GM21619 (cell line): ENCODE measurements at regions not wholly inside any gene's neighbourhood (a gene's known extent, or its start where the extent isn't known, plus 50 kb on each side); places are given as distances from the start of the nearest gene placed in this dataset.
A peak's percentile ranks its signal among the peaks of the same experiment; 100 is the strongest.
"Not testable (repeated sequence)": the region's sequence is repeated elsewhere in the genome, so short reads cannot be mapped to it uniquely, and the experiment has no call there.

Source experiments
- ATAC-seq: cut with Tn5 transposase; IDR thresholded peaks from one replicate; pipeline ENCODE4 v1.9.1; 2021; ENCODE audit not compliant: unreplicated experiment

- not testable (repeated sequence) for ATAC-seq
Observed at GRCh38 chr15:20625469-20625868, 83.9 kb upstream of the GOLGA6L6 start.

GRCh38 chr15:20624085-20624484 is 82.5 kb upstream of the GOLGA6L6 start:
- not testable (repeated sequence) for ATAC-seq

- peak; percentile 74 for ATAC-seq
Observed at GRCh38 chr15:20622117-20622516, 80.5 kb upstream of the GOLGA6L6 start.

GRCh38 chr15:20614549-20614948 is 72.9 kb upstream of the GOLGA6L6 start:
- not testable (repeated sequence) for ATAC-seq

- ATAC-seq = not testable (repeated sequence)
Observed at GRCh38 chr15:20612796-20613195, 71.2 kb upstream of the GOLGA6L6 start.

GRCh38 chr15:20612356-20612755 is 70.8 kb upstream of the GOLGA6L6 start:
- not testable (repeated sequence) for ATAC-seq

GRCh38 chr15:20611667-20612290 is 70.2 kb upstream of the GOLGA6L6 start:
- not testable (repeated sequence) for ATAC-seq

- not testable (repeated sequence) for ATAC-seq
Observed at GRCh38 chr15:20608179-20608578, 66.6 kb upstream of the GOLGA6L6 start.

GRCh38 chr15:20597245-20597644 is 55.6 kb upstream of the GOLGA6L6 start:
- ATAC-seq = not testable (repeated sequence)

- ATAC-seq = not testable (repeated sequence)
Observed at GRCh38 chr15:20594219-20594618, 52.6 kb upstream of the GOLGA6L6 start.

GRCh38 chr15:20591936-20592335 is 50.3 kb upstream of the GOLGA6L6 start:
- ATAC-seq = not testable (repeated sequence)
